Ectodermal cell (in vitro differentiated cells): ENCODE measurements at regions not wholly inside any gene's neighbourhood (a gene's known extent, or its start where the extent isn't known, plus 50 kb on each side); places are given as distances from the start of the nearest gene placed in this dataset.

Experiments used
- H3K27ac ChIP-seq: 2 replicates; pipeline ENCODE4 v1.7.0; 2013; ENCODE audit warnings: mild to moderate bottlenecking, low read depth, low read length; ENCODE audit not compliant: insufficient read depth, poor library complexity, severe bottlenecking
- H3K27me3 ChIP-seq: 2 replicates; pipeline ENCODE4 v1.7.0; 2013; ENCODE audit warnings: mild to moderate bottlenecking, low read length; ENCODE audit not compliant: insufficient read depth, control insufficient read depth, poor library complexity, severe bottlenecking
- H3K36me3 ChIP-seq: one replicate; pipeline ENCODE4 v1.7.0; 2013; ENCODE audit warnings: low read length; ENCODE audit not compliant: control insufficient read depth, insufficient read depth
- H3K4me1 ChIP-seq: one replicate; pipeline ENCODE4 v1.7.0; 2013; ENCODE audit warnings: low read length; ENCODE audit not compliant: control insufficient read depth, insufficient read depth
- H3K4me3 ChIP-seq: 2 replicates; pipeline ENCODE4 v1.7.0; 2013; ENCODE audit warnings: low read depth, low read length, control low read depth; ENCODE audit not compliant: insufficient read depth
- H3K9me3 ChIP-seq: 2 replicates; pipeline ENCODE4 v1.7.0; 2013; ENCODE audit warnings: mild to moderate bottlenecking, low read length, moderate library complexity; ENCODE audit not compliant: control insufficient read depth
- WGBS, 2 experiments: methylation state at CpG; one replicate each; pipeline ENCODE4 v1.1.7; 2013; ENCODE audit warnings: missing lambda C conversion rate in 2 of 2; 5-methylcytosine and 5-hydroxymethylcytosine counted together

DNA sequence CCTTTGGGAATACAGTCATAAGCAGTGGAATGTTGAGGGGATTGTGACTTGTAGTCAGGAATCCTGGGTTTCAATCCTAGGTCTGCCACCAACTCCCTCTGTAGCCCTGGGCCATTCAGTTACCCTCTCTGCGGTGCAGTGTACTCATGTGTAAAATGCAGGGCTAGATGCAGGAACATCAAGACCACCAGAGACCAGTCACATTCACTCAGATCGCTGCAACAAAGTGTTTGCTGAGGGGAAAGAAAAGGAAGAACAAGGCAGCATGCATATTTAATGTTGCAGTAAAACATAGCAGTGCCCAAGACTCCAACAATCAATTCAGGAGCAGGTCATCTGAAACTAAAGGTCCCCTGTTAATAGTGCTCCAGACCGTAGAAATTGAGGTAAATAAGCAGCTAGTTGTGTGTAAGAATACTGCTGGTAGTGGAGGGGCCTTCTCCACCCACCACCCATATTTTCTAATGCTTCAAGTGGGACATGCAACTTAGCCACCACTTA, 410.7 kb downstream of the OMA1 start:
- no peak overlapping the region for H3K27ac ChIP-seq
- H3K27me3 ChIP-seq, result no peaks in the 10 kb centered on the region
- H3K4me3 ChIP-seq, result no peak overlapping the region
- no peaks in the 10 kb centered on the region for H3K9me3 ChIP-seq
- WGBS, 2 experiments, result 87 to 92% methylated on average over 2 of the region's 3 CpGs
- H3K4me1 ChIP-seq, result no peaks in the 10 kb centered on the region
- H3K36me3 ChIP-seq, result no peaks in the 10 kb centered on the region

DNA sequence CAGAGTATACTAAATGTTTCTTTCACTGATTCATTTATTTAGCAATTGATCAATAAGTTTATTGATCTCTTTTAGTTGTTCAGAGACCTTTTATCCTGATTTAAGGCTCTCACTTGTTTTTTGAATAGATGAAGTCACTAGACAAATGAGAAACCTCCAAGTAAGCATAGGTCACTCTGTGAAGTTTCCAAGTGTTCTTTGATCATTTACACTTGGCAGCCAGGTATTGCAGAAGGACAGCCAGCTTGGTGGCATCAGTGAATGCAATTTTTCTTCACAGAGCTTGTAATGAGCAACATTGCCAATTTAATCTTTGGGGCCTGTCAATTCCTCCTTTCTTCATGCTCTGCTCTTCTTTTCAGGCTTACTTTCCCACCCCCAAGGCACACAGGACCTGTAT, 413.0 kb downstream of the OMA1 start:
- Histone ChIP-seq H3K4me1 (no peaks in the 10 kb centered on the region), H3K4me3 (no peak overlapping the region), H3K27ac (no peak overlapping the region)

DNA sequence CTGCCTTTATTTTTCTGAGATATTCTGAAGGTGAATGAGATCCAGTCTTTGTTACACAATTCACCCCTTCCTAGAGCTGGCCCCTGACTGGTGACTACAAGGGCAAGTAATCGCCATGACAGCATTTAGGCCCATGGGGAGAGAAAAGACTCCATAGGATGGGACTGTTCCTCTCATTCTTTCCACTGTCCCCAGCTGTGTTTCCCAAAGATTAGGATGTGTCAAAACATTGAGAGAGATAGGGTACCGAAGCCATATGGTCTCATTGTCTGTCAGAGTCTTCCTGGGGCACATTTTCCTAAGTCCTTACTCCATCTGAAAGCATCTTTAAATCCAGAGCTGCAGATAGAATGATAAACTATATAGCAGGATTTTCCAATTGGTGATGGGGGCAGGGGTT, 423.5 kb downstream of the OMA1 start:
- Histone ChIP-seq H3K27me3 (no peaks in the 10 kb centered on the region), H3K4me3 (no peak overlapping the region), H3K27ac (no peak overlapping the region), H3K9me3 (no peaks in the 10 kb centered on the region), H3K4me1 (peaks cover 7% of the 10 kb centered on the region), H3K36me3 (no peaks in the 10 kb centered on the region)
- 29 to 32% methylated on average over 2 of the region's 2 CpGs for WGBS, 2 experiments

More for the DNA sequence above, 413.0 kb downstream of the OMA1 start:
- H3K27me3 ChIP-seq, result no peaks in the 10 kb centered on the region
- no peaks in the 10 kb centered on the region for H3K9me3 ChIP-seq
- no peaks in the 10 kb centered on the region for H3K36me3 ChIP-seq

DNA sequence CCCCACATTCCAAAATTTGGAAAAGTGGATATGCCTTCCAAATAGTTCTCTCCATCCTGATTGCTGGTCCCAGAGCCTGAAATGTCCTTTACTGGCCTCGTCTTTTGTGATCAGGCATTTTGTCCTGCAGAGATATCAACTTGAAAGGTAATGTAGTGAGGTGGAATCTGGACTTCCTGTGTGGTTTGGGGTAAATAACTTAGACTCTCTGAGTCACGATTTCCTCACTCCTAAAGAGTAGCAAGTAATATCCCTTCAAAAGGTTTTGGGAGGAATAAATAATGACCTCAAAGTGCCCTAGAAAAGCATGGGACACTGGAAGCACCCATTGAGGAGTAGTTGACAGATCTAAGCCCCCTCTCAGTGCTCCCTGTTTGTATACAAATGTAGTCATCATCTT, 426.6 kb downstream of the OMA1 start:
- 87 to 92% methylated on average over 2 of the region's 2 CpGs for WGBS, 2 experiments

DNA sequence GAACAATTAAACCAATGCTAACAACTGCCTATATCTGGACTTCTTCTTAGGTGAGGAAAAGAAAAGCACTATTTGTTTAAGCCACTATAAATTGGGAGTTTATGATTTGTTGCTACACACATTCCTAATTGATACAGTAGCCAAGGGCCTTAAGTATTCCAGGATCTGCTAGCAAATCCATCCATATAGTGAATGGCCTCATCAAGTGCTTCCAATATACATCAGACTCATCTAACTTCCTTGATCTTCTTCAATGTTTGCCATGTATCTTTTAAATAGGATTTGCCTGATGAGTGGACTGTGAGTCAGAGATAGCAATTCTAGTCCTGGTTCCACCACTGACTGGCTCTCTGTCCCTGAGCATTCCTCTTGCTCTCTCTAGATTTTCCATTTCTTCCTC, 430.2 kb downstream of the OMA1 start:
- Histone ChIP-seq H3K4me3 (no peak overlapping the region), H3K4me1 (no peaks in the 10 kb centered on the region), H3K27me3 (no peaks in the 10 kb centered on the region), H3K36me3 (no peaks in the 10 kb centered on the region), H3K9me3 (peaks cover 3% of the 10 kb centered on the region), H3K27ac (no peak overlapping the region)

More for the DNA sequence above, 426.6 kb downstream of the OMA1 start:
- no peak overlapping the region for H3K4me3 ChIP-seq
- no peaks in the 10 kb centered on the region for H3K27me3 ChIP-seq
- no peaks in the 10 kb centered on the region for H3K36me3 ChIP-seq
- peaks cover 3% of the 10 kb centered on the region for H3K9me3 ChIP-seq
- H3K4me1 ChIP-seq, result peaks cover 7% of the 10 kb centered on the region
- H3K27ac ChIP-seq, result no peak overlapping the region

DNA sequence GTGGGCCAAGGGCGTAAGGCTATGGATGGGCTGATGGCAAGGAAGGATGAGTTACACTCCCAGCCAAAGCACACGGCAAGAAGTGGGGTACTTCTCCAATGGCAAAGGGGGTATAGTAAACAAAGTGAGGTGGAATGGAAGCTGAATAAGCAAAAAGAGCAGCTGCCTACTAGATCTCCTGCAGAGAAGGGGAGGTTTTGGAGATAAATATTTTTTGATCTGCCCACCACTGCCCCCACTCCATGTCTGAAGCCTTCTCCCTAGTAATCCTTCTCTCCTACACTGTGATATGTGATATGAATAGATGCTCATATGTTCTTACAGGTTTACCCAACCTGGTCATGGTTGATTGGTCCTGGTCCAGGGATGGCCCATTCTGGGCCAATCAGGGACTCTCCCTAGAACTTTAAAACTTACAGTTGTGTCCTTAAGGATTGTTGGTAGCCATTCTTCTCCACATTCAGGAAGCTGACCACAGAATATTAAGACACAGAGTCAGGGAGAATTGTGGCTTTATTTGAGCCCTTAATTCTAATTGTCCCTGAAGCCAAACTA, 436.8 kb downstream of the OMA1 start:
- no peaks in the 10 kb centered on the region for H3K9me3 ChIP-seq
- H3K4me3 ChIP-seq, result no peak overlapping the region
- no peak overlapping the region for H3K27ac ChIP-seq
- 97% methylated on average over 2 of the region's 2 CpGs for WGBS, 2 experiments
- H3K27me3 ChIP-seq, result no peaks in the 10 kb centered on the region
- H3K36me3 ChIP-seq, result no peaks in the 10 kb centered on the region
- no peaks in the 10 kb centered on the region for H3K4me1 ChIP-seq

DNA sequence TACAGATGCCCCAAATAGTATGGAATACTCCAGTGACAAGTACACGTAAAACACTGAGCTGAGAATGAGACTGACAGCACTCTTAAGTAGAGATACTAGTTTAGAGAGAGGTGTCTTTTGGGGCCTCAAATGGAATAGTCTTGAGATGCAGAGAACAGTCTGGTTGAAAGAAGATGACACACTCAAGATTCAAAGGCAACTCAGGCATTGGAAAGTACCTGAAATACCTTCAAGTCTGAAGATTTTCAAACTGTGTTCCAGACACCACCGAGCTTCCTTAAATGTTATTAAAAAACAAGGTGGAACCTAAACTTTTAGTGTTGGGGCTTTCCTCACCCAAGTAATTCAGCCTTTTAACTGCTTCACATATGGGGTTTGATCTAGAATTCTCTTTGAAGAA, 437.7 kb downstream of the OMA1 start:
- Histone ChIP-seq H3K4me3 (no peak overlapping the region), H3K27ac (no peak overlapping the region), H3K27me3 (no peaks in the 10 kb centered on the region), H3K4me1 (no peaks in the 10 kb centered on the region), H3K36me3 (no peaks in the 10 kb centered on the region), H3K9me3 (no peaks in the 10 kb centered on the region)
- WGBS, 2 experiments, result 97 to 100% methylated on average over 2 of the region's 2 CpGs

DNA sequence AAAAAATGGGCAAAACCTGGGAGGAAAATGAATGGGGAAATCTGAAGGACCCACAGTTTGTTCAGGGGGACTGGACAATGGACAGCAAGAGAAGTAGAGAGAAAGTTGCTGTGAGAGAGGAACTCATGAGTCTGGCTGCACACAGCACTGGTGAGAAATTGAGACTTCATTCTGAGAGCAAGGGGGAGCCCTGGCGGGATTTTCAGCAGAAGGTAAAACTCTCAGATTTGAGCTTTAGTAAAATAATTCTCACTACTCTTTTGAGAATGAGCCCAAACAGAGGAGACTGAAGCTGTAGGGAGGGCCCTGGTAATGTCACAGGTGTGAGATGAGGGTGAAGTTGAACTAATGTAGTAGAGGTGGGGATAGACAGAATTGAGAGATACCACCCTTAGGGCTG, 438.6 kb downstream of the OMA1 start:
- 97 to 100% methylated on average over 1 of the region's 1 CpG for WGBS, 2 experiments
- Histone ChIP-seq H3K9me3 (no peaks in the 10 kb centered on the region), H3K27me3 (no peaks in the 10 kb centered on the region), H3K4me1 (no peaks in the 10 kb centered on the region), H3K36me3 (no peaks in the 10 kb centered on the region), H3K27ac (no peak overlapping the region), H3K4me3 (no peak overlapping the region)

DNA sequence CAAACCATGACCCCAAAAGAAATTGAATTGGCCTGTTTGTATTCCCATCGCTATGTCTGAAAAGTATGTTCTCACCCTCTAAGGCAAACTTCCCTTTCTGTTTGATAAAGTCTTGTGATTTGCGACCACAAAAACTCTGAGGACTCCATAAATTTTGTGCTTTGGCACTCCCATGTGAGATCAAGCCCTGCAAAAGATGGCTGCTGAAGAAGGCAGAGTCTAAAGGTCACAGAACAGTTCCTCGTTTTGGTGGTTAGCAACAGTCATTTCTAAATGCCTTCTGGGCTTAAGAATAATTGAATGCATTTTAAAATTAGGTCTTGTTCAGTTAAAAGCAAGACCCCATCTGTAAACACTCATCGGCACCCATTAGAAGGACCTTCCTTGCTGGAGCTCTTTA, 441.6 kb downstream of the OMA1 start:
- 92 to 94% methylated on average over 4 of the region's 4 CpGs for WGBS, 2 experiments

DNA sequence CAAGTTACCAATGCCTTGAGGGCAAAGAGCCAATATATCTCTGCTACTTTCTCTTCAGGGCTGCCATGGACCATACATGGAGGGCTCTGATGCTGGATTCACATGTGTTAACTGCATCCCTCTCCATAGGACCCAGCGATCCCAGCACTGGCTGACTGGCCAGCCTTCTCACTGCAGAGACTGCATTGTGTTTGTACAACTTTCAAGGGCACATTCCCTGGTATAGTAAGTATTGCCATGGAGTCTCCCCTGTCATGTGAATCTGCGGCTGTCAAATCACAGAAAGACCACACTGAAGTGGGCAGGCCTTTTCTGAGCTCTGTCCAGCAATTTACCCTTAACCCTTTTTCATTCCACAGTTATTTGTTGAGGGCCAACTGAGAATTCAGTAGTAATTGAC, 449.8 kb downstream of the OMA1 start:
- Histone ChIP-seq H3K27me3 (no peaks in the 10 kb centered on the region), H3K4me1 (no peaks in the 10 kb centered on the region), H3K36me3 (no peaks in the 10 kb centered on the region), H3K4me3 (no peak overlapping the region), H3K9me3 (no peaks in the 10 kb centered on the region), H3K27ac (no peak overlapping the region)
- 92 to 97% methylated on average over 2 of the region's 2 CpGs for WGBS, 2 experiments

More for the DNA sequence above, 441.6 kb downstream of the OMA1 start:
- Histone ChIP-seq H3K27me3 (no peaks in the 10 kb centered on the region), H3K4me3 (no peak overlapping the region), H3K27ac (no peak overlapping the region), H3K36me3 (no peaks in the 10 kb centered on the region), H3K9me3 (no peaks in the 10 kb centered on the region), H3K4me1 (no peaks in the 10 kb centered on the region)

DNA sequence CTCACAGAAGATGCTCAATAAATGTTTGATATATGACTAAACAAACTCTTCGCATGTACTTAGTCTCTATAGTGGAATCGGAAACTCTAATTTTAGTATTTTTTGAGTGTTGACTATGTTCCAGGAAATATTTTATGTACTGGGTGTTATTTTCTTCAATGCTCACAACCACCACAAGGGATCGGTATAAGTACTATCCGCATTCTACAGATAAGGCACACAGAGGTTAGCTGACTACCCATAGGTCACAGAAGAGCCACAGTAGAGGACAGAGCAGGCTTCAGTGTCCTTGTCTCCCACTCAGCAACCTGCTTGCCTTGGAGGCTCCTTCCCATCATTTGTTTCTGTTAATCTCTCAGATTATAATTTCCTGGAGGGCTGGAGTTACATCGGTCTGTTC, 451.3 kb downstream of the OMA1 start:
- Histone ChIP-seq H3K27ac (no peak overlapping the region), H3K27me3 (no peaks in the 10 kb centered on the region), H3K4me1 (peaks cover 8% of the 10 kb centered on the region), H3K9me3 (no peaks in the 10 kb centered on the region), H3K36me3 (no peaks in the 10 kb centered on the region), H3K4me3 (no peak overlapping the region)
- 96 to 97% methylated on average over 4 to 5 of the region's 5 CpGs for WGBS, 2 experiments
